ENCODE measurements at regions not wholly inside any gene's neighbourhood (a gene's known extent, or its start where the extent isn't known, plus 50 kb on each side); places are given as distances from the start of the nearest gene placed in this dataset.
A peak's percentile ranks its signal among the peaks of the same experiment; 100 is the strongest.

- no peak for DNase-seq (ENCODE audit: low spot score)
Observed at GRCh38 chr13:104025303-104025702, 959.1 kb upstream of the SLC10A2 start.

- peak; percentile 89 for DNase-seq (ENCODE audit: low spot score)
Observed at GRCh38 chr13:104024416-104025170, 958.4 kb upstream of the SLC10A2 start.

- DNase-seq (ENCODE audit: low spot score), result no peak
Observed at GRCh38 chr13:104021806-104022397, 955.7 kb upstream of the SLC10A2 start.

GRCh38 chr13:104017317-104017716 lies 951.1 kb upstream of the SLC10A2 start:
- peak; percentile 53 for DNase-seq (ENCODE audit: low spot score)

GRCh38 chr13:104015646-104016396 lies 949.6 kb upstream of the SLC10A2 start:
- DNase-seq (ENCODE audit: low spot score), result peak; percentile 58

GRCh38 chr13:104014803-104015645 lies 948.8 kb upstream of the SLC10A2 start:
- DNase-seq (ENCODE audit: low spot score), result peak; percentile 76

- DNase-seq (ENCODE audit: low spot score), result no peak
Observed at GRCh38 chr13:104011505-104012241, 945.5 kb upstream of the SLC10A2 start.

GRCh38 chr13:104008541-104009435 lies 942.6 kb upstream of the SLC10A2 start:
- DNase-seq (ENCODE audit: low spot score), result peak; percentile 23

- no peak for DNase-seq (ENCODE audit: low spot score)
Observed at GRCh38 chr13:104008075-104008474, 941.9 kb upstream of the SLC10A2 start.

- peak; percentile 28 for DNase-seq (ENCODE audit: low spot score)
Observed at GRCh38 chr13:104006625-104007075, 940.4 kb upstream of the SLC10A2 start.

- no peak for DNase-seq (ENCODE audit: low spot score)
Observed at GRCh38 chr13:104004572-104004971, 938.4 kb upstream of the SLC10A2 start.

- no peak for DNase-seq (ENCODE audit: low spot score)
Observed at GRCh38 chr13:104002216-104002615, 936.0 kb upstream of the SLC10A2 start.

- DNase-seq (ENCODE audit: low spot score), result no peak
Observed at GRCh38 chr13:104001766-104002165, 935.5 kb upstream of the SLC10A2 start.

GRCh38 chr13:103996733-103997132 lies 930.5 kb upstream of the SLC10A2 start:
- DNase-seq (ENCODE audit: low spot score), result no peak

GRCh38 chr13:103983948-103984347 lies 917.7 kb upstream of the SLC10A2 start:
- no peak for DNase-seq (ENCODE audit: low spot score)

GRCh38 chr13:103976371-103976770 lies 910.2 kb upstream of the SLC10A2 start:
- DNase-seq (ENCODE audit: low spot score), result no peak

GRCh38 chr13:103973740-103974139 lies 907.5 kb upstream of the SLC10A2 start:
- no peak for DNase-seq (ENCODE audit: low spot score)

GRCh38 chr13:103969520-103970050 lies 903.4 kb upstream of the SLC10A2 start:
- DNase-seq (ENCODE audit: low spot score), result no peak

- DNase-seq (ENCODE audit: low spot score), result no peak
Observed at GRCh38 chr13:103965506-103966243, 899.5 kb upstream of the SLC10A2 start.
